ENCODE measurements at regions not wholly inside any gene's neighbourhood (a gene's known extent, or its start where the extent isn't known, plus 50 kb on each side); places are given as distances from the start of the nearest gene placed in this dataset.
A peak's percentile ranks its signal among the peaks of the same experiment; 100 is the strongest.

DNA sequence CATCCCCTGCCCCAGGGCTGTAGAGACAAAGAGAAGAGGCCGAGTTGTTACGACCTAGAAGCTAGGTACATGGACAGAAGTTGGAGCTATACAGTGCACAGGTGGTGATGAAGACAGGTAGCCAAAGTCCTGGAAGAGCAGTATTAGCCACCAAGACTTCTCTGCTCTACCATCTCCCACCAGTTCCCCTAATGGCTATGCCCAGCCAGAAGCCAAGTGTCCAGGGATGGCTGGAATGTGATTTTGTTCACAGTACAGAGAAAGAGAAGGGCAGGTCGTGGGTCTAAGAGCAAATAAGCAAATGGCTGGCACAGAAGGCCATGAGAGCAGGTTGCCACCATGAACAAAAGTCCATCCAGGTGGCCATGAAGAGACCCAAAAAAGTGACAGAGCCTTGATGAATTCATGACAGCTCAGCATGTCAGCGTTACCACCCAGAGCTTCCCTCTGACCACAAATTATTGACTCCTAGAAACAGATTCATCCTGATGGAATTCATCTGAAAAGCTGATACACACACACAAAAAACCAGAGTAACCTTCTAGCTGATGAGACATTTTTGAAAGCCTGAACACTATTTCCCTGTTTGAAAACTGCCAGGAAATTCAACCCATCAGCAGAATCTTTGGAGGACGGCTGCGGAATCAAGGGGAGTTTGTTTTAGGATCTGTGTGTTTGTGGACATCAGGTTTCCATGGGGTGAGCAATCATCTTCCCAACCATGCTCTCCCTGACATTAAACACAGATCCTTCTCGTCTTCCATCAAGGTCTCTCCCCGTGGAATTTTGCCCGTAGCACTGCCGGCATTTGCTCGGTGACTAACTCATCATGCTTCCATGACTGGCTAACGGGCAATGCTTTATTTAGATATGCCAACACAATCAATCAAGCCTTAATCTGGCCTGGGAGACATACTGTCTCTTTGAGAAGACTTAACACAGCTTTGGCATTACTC is 906.7 kb upstream of the AUTS2 start:
- Histone ChIP-seq H2AFZ (ENCODE audit: low read length) (no peak overlapping the region), H3K23ac (ENCODE audit: insufficient read length) (no peak overlapping the region), H3K23me2 (ENCODE audit: low read depth, low read length) (no peaks in the 10 kb centered on the region; the same call in 1 of the 2 replicates), H4K20me1 (replicated peaks in 1 of 2; ENCODE audit: control insufficient read depth in 1 of 2, insufficient read depth in 2 of 2, low read length in 2 of 2) (no peaks in the 10 kb centered on the region), H3K4me1 (replicated peaks in 1 of 4; ENCODE audit: control insufficient read depth in 3 of 4, insufficient read depth in 4 of 4, low read length in 3 of 4) (peaks cover 3 to 9% (median 4%) of the 10 kb centered on the region in 4 experiments; a peak in 4 of 7 replicates), H3K14ac (ENCODE audit: insufficient read length) (no peak overlapping the region), H2AK5ac (ENCODE audit: low read depth, low read length) (no peak overlapping the region), H3K9me3 (ENCODE audit: insufficient read depth in 2 of 2, low read depth in 1 of 2, low read length in 1 of 2) (no peaks in the 10 kb centered on the region), H3K27ac (ENCODE audit: low read depth, low read length) (no peak overlapping the region), H3K79me1 (ENCODE audit: low read depth, low read length) (no peaks in the 10 kb centered on the region), H4K5ac (ENCODE audit: insufficient read length, low read depth, low read length) (no peak overlapping the region), H2BK5ac (ENCODE audit: low read depth, low read length) (no peak overlapping the region), H3K27me3 (replicated peaks in 1 of 4; ENCODE audit: control insufficient read depth in 3 of 4, extremely low read depth in 1 of 4, insufficient read depth in 3 of 4, low read length in 3 of 4) (no peaks in the 10 kb centered on the region; a peak in 1 of 7 replicates), H3K18ac (ENCODE audit: extremely low read depth, low read length) (no peak overlapping the region), H3K56ac (replicated peaks; ENCODE audit: insufficient read length, low read depth, low read length) (no peak overlapping the region), H4K91ac (replicated peaks; ENCODE audit: insufficient read length, low read length) (no peak overlapping the region), H4K8ac (ENCODE audit: extremely low read depth, insufficient read depth, low read length) (no peak overlapping the region), H2BK20ac (ENCODE audit: low read length) (no peak overlapping the region), H3K9ac (replicated peaks in 1 of 4; ENCODE audit: extremely low read depth in 1 of 4, low read depth in 3 of 4, low read length in 3 of 4) (no peak overlapping the region), H2BK120ac (replicated peaks; ENCODE audit: low read depth, low read length) (no peak overlapping the region), H2BK15ac (ENCODE audit: low read length) (no peak overlapping the region), H3K4me3 (ENCODE audit: extremely low read depth in 1 of 4, insufficient read depth in 2 of 4, low read depth in 3 of 4, low read length in 4 of 4) (no peak overlapping the region), H2BK12ac (ENCODE audit: low read depth, low read length) (0 out of 2 replicates have a peak overlapping the region, but pooled peaks have one; percentile 17), H3K36me3 (ENCODE audit: control insufficient read depth in 2 of 4, insufficient read depth in 4 of 4, low read length in 3 of 4) (no peaks in the 10 kb centered on the region), H3K4ac (replicated peaks; ENCODE audit: insufficient read length, low read depth, low read length) (no peak overlapping the region), H3K4me2 (ENCODE audit: insufficient read depth in 1 of 2, low read depth in 2 of 2, low read length in 2 of 2) (no peak overlapping the region), H3K79me2 (ENCODE audit: control insufficient read depth in 1 of 2, insufficient read depth in 2 of 2, low read length in 2 of 2) (no peaks in the 10 kb centered on the region)
- DNase-seq (ENCODE audit: low read depth in 1 of 2, low spot score in 2 of 2) = no peak
- WGBS, 2 experiments (ENCODE audit: extremely low coverage in 1 of 2, insufficient coverage in 1 of 2, insufficient read length in 1 of 2, insufficient replicate concordance in 2 of 2, low coverage in 1 of 2, low lambda C conversion rate in 2 of 2, missing lambda C conversion rate in 1 of 2) = 91% methylated on average over 12 of the region's 12 CpGs; no CpG with 5 or more reads in 1 of the 2 experiments
- POLR2A ChIA-PET (ENCODE audit: partially characterized antibody) = no interaction called here
- CTCF ChIA-PET (ENCODE audit: partially characterized antibody) = no interaction called here
- FAIRE-seq = no peak
- TF ChIP-seq SIX5 (IDR thresholded peaks at IDR 0.05; ENCODE audit: low read depth, low read length) (no peak), MAFK (IDR thresholded peaks at IDR 0.05; ENCODE audit: low read depth, low read length) (no peak), RBBP5 (IDR thresholded peaks at IDR 0.05; ENCODE audit: borderline replicate concordance, low read depth, low read length) (no peak), FOSL1 (IDR thresholded peaks at IDR 0.05; ENCODE audit: insufficient read depth, low read depth, low read length) (no peak), KDM5A (IDR thresholded peaks at IDR 0.05; ENCODE audit: low read length) (no peak), GABPA (IDR thresholded peaks at IDR 0.05; ENCODE audit: borderline replicate concordance, insufficient read depth, low read length) (no peak), RAD21 (IDR thresholded peaks at IDR 0.05 in 1 of 2, conservative IDR thresholded peaks at IDR 0.05 in 1 of 2; ENCODE audit: low read depth in 2 of 2, low read length in 2 of 2) (no peak), PHF8 (conservative IDR thresholded peaks at IDR 0.05; ENCODE audit: low read depth, low read length) (no peak), ZNF274 (IDR thresholded peaks at IDR 0.05; ENCODE audit: borderline replicate concordance, extremely low read depth, low read length) (no peak), SIN3A (conservative IDR thresholded peaks at IDR 0.05 in 1 of 2, IDR thresholded peaks at IDR 0.05 in 1 of 2; ENCODE audit: low read depth in 1 of 2, low read length in 2 of 2) (no peak), CBX5 (IDR thresholded peaks at IDR 0.05; ENCODE audit: low read depth, low read length) (no peak), CEBPB (IDR thresholded peaks at IDR 0.05; ENCODE audit: low read depth, low read length) (no peak)

Data from H1 (cell line).